ENCODE measurements at regions not wholly inside any gene's neighbourhood (a gene's known extent, or its start where the extent isn't known, plus 50 kb on each side); places are given as distances from the start of the nearest gene placed in this dataset.
"Not testable (repeated sequence)": the region's sequence is repeated elsewhere in the genome, so short reads cannot be mapped to it uniquely, and the experiment has no call there.

- no peak overlapping the region for H3K27ac ChIP-seq (ENCODE audit: low read depth, low read length)
- no peak for DNase-seq
- peak overlapping the region; percentile 56 for H4K8ac ChIP-seq (ENCODE audit: low read depth, low read length)
- H2BK5ac ChIP-seq (ENCODE audit: low read length) = no peak overlapping the region
- no peak overlapping the region for H2BK15ac ChIP-seq (replicated peaks; ENCODE audit: low read depth)
- H3K79me2 ChIP-seq (ENCODE audit: control insufficient read depth, insufficient read depth, low read length) = no peaks in the 10 kb centered on the region
- H3K56ac ChIP-seq (ENCODE audit: low read length) = no peak overlapping the region
- H3K27me3 ChIP-seq (ENCODE audit: insufficient read depth, low read length, poor library complexity) = no peaks in the 10 kb centered on the region
- no peak overlapping the region for H3K18ac ChIP-seq (ENCODE audit: low read length)
- no peaks in the 10 kb centered on the region for H3K79me1 ChIP-seq (ENCODE audit: low read length)
- no peak overlapping the region for H3K4ac ChIP-seq (ENCODE audit: low read depth, low read length)
- no peak overlapping the region for H2AK5ac ChIP-seq (ENCODE audit: low read length)
- H3K4me3 ChIP-seq (ENCODE audit: low read length) = no peak overlapping the region
- H2BK120ac ChIP-seq (ENCODE audit: low read depth, low read length) = no peak overlapping the region
- H3K4me2 ChIP-seq (ENCODE audit: low read length) = no peak overlapping the region
- no CpG with 5 or more reads among the region's 3 CpGs for WGBS (ENCODE audit: extremely low coverage, insufficient coverage, low lambda C conversion rate)
- no peaks in the 10 kb centered on the region for H3K4me1 ChIP-seq (ENCODE audit: control insufficient read depth, low read depth, low read length)
- H3K36me3 ChIP-seq (ENCODE audit: control insufficient read depth, insufficient read depth, low read length) = no peaks in the 10 kb centered on the region
- no peak overlapping the region for H3K23ac ChIP-seq (ENCODE audit: low read length)
- H3K9ac ChIP-seq (ENCODE audit: low read length) = no peak overlapping the region
- H4K5ac ChIP-seq (ENCODE audit: low read length) = no peak overlapping the region
Observed at GRCh38 chr14:35212471-35213142, 79.6 kb upstream of the PSMA6 start.

GRCh38 chr14:35213143-35213788 lies 78.9 kb upstream of the PSMA6 start:
- no CpG with 5 or more reads among the region's 6 CpGs for WGBS (ENCODE audit: extremely low coverage, insufficient coverage, low lambda C conversion rate)
- H3K4me1 ChIP-seq (ENCODE audit: control insufficient read depth, low read depth, low read length) = no peaks in the 10 kb centered on the region
- no peak for DNase-seq

GRCh38 chr14:35213869-35214387 lies 78.3 kb upstream of the PSMA6 start:
- Histone ChIP-seq H2BK120ac (ENCODE audit: low read depth, low read length) (no peak overlapping the region), H3K4me2 (ENCODE audit: low read length) (no peak overlapping the region), H3K4me3 (ENCODE audit: low read length) (no peak overlapping the region), H3K27ac (ENCODE audit: low read depth, low read length) (no peak overlapping the region), H3K79me2 (ENCODE audit: control insufficient read depth, insufficient read depth, low read length) (no peaks in the 10 kb centered on the region), H3K79me1 (ENCODE audit: low read length) (no peaks in the 10 kb centered on the region), H2BK5ac (ENCODE audit: low read length) (no peak overlapping the region), H3K23ac (ENCODE audit: low read length) (no peak overlapping the region), H3K18ac (ENCODE audit: low read length) (no peak overlapping the region), H3K9ac (ENCODE audit: low read length) (no peak overlapping the region), H4K5ac (ENCODE audit: low read length) (no peak overlapping the region), H3K56ac (ENCODE audit: low read length) (no peak overlapping the region), H3K4ac (ENCODE audit: low read depth, low read length) (no peak overlapping the region), H3K36me3 (ENCODE audit: control insufficient read depth, insufficient read depth, low read length) (no peaks in the 10 kb centered on the region), H3K4me1 (ENCODE audit: control insufficient read depth, low read depth, low read length) (no peaks in the 10 kb centered on the region), H2AK5ac (ENCODE audit: low read length) (no peak overlapping the region), H3K27me3 (ENCODE audit: insufficient read depth, low read length, poor library complexity) (no peaks in the 10 kb centered on the region), H4K8ac (ENCODE audit: low read depth, low read length) (no peak overlapping the region), H2BK15ac (replicated peaks; ENCODE audit: low read depth) (no peak overlapping the region)
- DNase-seq = no peak

More at GRCh38 chr14:35213143-35213788, 78.9 kb upstream of the PSMA6 start:
- Histone ChIP-seq H2BK120ac (ENCODE audit: low read depth, low read length) (no peak overlapping the region), H3K79me1 (ENCODE audit: low read length) (no peaks in the 10 kb centered on the region), H3K27me3 (ENCODE audit: insufficient read depth, low read length, poor library complexity) (no peaks in the 10 kb centered on the region), H2AK5ac (ENCODE audit: low read length) (no peak overlapping the region), H3K4me2 (ENCODE audit: low read length) (no peak overlapping the region), H3K4ac (ENCODE audit: low read depth, low read length) (no peak overlapping the region), H3K18ac (ENCODE audit: low read length) (no peak overlapping the region), H2BK15ac (replicated peaks; ENCODE audit: low read depth) (no peak overlapping the region), H3K23ac (ENCODE audit: low read length) (no peak overlapping the region), H3K4me3 (ENCODE audit: low read length) (no peak overlapping the region), H3K9ac (ENCODE audit: low read length) (no peak overlapping the region), H4K8ac (ENCODE audit: low read depth, low read length) (peak overlapping the region; percentile 56), H3K56ac (ENCODE audit: low read length) (no peak overlapping the region), H2BK5ac (ENCODE audit: low read length) (no peak overlapping the region), H4K5ac (ENCODE audit: low read length) (no peak overlapping the region), H3K36me3 (ENCODE audit: control insufficient read depth, insufficient read depth, low read length) (no peaks in the 10 kb centered on the region), H3K79me2 (ENCODE audit: control insufficient read depth, insufficient read depth, low read length) (no peaks in the 10 kb centered on the region), H3K27ac (ENCODE audit: low read depth, low read length) (no peak overlapping the region)

- no CpG with 5 or more reads among the region's 4 CpGs for WGBS (ENCODE audit: extremely low coverage, insufficient coverage, low lambda C conversion rate)
- DNase-seq; H3K4me3 ChIP-seq (ENCODE audit: low read length); H3K27ac ChIP-seq (ENCODE audit: low read depth, low read length); H3K4me1 ChIP-seq (ENCODE audit: control insufficient read depth, low read depth, low read length); H3K56ac ChIP-seq (ENCODE audit: low read length); H4K8ac ChIP-seq (ENCODE audit: low read depth, low read length); H3K23ac ChIP-seq (ENCODE audit: low read length); H3K4me2 ChIP-seq (ENCODE audit: low read length); H3K36me3 ChIP-seq (ENCODE audit: control insufficient read depth, insufficient read depth, low read length); H3K9ac ChIP-seq (ENCODE audit: low read length); H3K27me3 ChIP-seq (ENCODE audit: insufficient read depth, low read length, poor library complexity); H4K5ac ChIP-seq (ENCODE audit: low read length); H3K4ac ChIP-seq (ENCODE audit: low read depth, low read length); H2AK5ac ChIP-seq (ENCODE audit: low read length); H3K18ac ChIP-seq (ENCODE audit: low read length); H2BK120ac ChIP-seq (ENCODE audit: low read depth, low read length); H2BK15ac ChIP-seq (replicated peaks; ENCODE audit: low read depth); H3K79me1 ChIP-seq (ENCODE audit: low read length); H3K79me2 ChIP-seq (ENCODE audit: control insufficient read depth, insufficient read depth, low read length); H2BK5ac ChIP-seq (ENCODE audit: low read length): not testable (repeated sequence)
Observed at GRCh38 chr14:35214402-35214801, 77.8 kb upstream of the PSMA6 start.

- H4K5ac ChIP-seq (ENCODE audit: low read length) = no peak overlapping the region
- no peaks in the 10 kb centered on the region for H3K79me2 ChIP-seq (ENCODE audit: control insufficient read depth, insufficient read depth, low read length)
- H2BK15ac ChIP-seq (replicated peaks; ENCODE audit: low read depth) = no peak overlapping the region
- H3K9ac ChIP-seq (ENCODE audit: low read length) = no peak overlapping the region
- no peaks in the 10 kb centered on the region for H3K27me3 ChIP-seq (ENCODE audit: insufficient read depth, low read length, poor library complexity)
- H3K4me3 ChIP-seq (ENCODE audit: low read length) = no peak overlapping the region
- peak; percentile 74 for DNase-seq
- H2AK5ac ChIP-seq (ENCODE audit: low read length) = no peak overlapping the region
- H3K27ac ChIP-seq (ENCODE audit: low read depth, low read length) = no peak overlapping the region
- H3K4ac ChIP-seq (ENCODE audit: low read depth, low read length) = no peak overlapping the region
- no peak overlapping the region for H3K23ac ChIP-seq (ENCODE audit: low read length)
- no peak overlapping the region for H3K56ac ChIP-seq (ENCODE audit: low read length)
- no peaks in the 10 kb centered on the region for H3K79me1 ChIP-seq (ENCODE audit: low read length)
- H2BK120ac ChIP-seq (ENCODE audit: low read depth, low read length) = no peak overlapping the region
- no CpG with 5 or more reads among the region's 5 CpGs for WGBS (ENCODE audit: extremely low coverage, insufficient coverage, low lambda C conversion rate)
- peak overlapping the region; percentile 75 for H3K18ac ChIP-seq (ENCODE audit: low read length)
- H3K4me1 ChIP-seq (ENCODE audit: control insufficient read depth, low read depth, low read length) = no peaks in the 10 kb centered on the region
- no peak overlapping the region for H2BK5ac ChIP-seq (ENCODE audit: low read length)
- no peak overlapping the region for H3K4me2 ChIP-seq (ENCODE audit: low read length)
- H4K8ac ChIP-seq (ENCODE audit: low read depth, low read length) = no peak overlapping the region
- no peaks in the 10 kb centered on the region for H3K36me3 ChIP-seq (ENCODE audit: control insufficient read depth, insufficient read depth, low read length)
Observed at GRCh38 chr14:35215110-35215813, 76.9 kb upstream of the PSMA6 start.

Measured in mesendoderm (in vitro differentiated cells).